Raji (cell line): ENCODE measurements at regions not wholly inside any gene's neighbourhood (a gene's known extent, or its start where the extent isn't known, plus 50 kb on each side); places are given as distances from the start of the nearest gene placed in this dataset.

ENCODE experiments used
- POLR2A ChIP-seq: IDR thresholded peaks from 2 replicates; pipeline ENCODE4 v1.6.1; 2011; ENCODE audit warnings: low read depth, low read length, control low read depth; ENCODE audit not compliant: insufficient read depth

- TF ChIP-seq POLR2A, result no peak
These were observed 1025.1 kb downstream of the BRD1 start for GRCh38 chr22:48802576-48802975.

- TF ChIP-seq POLR2A, result no peak
These were observed 1026.6 kb downstream of the BRD1 start for GRCh38 chr22:48800886-48801607.

- TF ChIP-seq POLR2A, result no peak
These were observed 1027.4 kb downstream of the BRD1 start for GRCh38 chr22:48800036-48800885.

- no peak for TF ChIP-seq POLR2A
These were observed 1028.3 kb downstream of the BRD1 start for GRCh38 chr22:48799227-48799970.

GRCh38 chr22:48798281-48799226 is 1029.1 kb downstream of the BRD1 start:
- TF ChIP-seq POLR2A, result no peak

GRCh38 chr22:48797731-48798130 is 1029.9 kb downstream of the BRD1 start:
- TF ChIP-seq POLR2A, result no peak

- no peak for TF ChIP-seq POLR2A
These were observed 1031.2 kb downstream of the BRD1 start for GRCh38 chr22:48796310-48797015.

- no peak for TF ChIP-seq POLR2A
These were observed 1032.0 kb downstream of the BRD1 start for GRCh38 chr22:48795664-48796063.

GRCh38 chr22:48794906-48795305 is 1032.8 kb downstream of the BRD1 start:
- no peak for TF ChIP-seq POLR2A

- no peak for TF ChIP-seq POLR2A
These were observed 1033.7 kb downstream of the BRD1 start for GRCh38 chr22:48793949-48794348.

- no peak for TF ChIP-seq POLR2A
These were observed 1041.0 kb downstream of the BRD1 start for GRCh38 chr22:48786679-48786996.

GRCh38 chr22:48785792-48786678 is 1041.6 kb downstream of the BRD1 start:
- TF ChIP-seq POLR2A, result no peak
